ENCODE measurements at regions not wholly inside any gene's neighbourhood (a gene's known extent, or its start where the extent isn't known, plus 50 kb on each side); places are given as distances from the start of the nearest gene placed in this dataset.

DNA sequence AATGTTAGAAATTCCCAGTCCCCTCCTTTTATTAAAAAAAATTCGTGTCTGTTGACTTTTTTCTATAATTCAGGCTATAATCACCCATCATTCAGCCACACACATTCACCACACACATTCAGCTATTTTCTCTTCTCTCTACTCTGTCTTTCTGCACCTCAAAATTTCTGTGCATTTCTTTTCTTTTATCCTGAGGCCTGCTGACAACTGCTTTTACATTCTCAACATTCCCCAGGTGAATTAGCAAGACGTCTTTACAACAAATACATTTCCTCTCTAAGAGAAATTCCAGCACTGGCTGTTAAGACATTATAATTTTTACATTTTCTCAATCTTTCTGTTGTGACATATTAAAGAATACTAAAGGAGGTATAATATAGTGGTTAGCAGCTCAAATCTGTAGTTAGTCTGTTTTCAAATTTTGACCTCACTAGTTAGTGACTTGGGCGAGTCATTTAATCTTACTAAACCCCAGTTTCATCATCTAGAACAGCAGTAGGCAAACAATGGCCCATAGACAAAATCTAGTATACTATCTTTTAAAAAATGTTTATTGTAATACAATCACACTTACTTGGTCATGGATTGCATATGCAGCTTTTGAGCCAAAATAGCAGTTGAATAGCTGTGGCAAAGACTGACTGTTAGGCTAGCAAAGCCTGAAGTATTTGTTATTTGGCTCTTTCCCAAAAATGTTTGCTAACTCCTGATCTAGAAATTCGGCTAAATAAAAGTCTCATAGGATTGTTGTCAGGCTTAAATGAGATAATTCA lies 350.7 kb downstream of the NSUN3 start:
- TF ChIP-seq POLR2A (IDR thresholded peaks at IDR 0.05) = no peak
- TF ChIP-seq, protein P1, sequence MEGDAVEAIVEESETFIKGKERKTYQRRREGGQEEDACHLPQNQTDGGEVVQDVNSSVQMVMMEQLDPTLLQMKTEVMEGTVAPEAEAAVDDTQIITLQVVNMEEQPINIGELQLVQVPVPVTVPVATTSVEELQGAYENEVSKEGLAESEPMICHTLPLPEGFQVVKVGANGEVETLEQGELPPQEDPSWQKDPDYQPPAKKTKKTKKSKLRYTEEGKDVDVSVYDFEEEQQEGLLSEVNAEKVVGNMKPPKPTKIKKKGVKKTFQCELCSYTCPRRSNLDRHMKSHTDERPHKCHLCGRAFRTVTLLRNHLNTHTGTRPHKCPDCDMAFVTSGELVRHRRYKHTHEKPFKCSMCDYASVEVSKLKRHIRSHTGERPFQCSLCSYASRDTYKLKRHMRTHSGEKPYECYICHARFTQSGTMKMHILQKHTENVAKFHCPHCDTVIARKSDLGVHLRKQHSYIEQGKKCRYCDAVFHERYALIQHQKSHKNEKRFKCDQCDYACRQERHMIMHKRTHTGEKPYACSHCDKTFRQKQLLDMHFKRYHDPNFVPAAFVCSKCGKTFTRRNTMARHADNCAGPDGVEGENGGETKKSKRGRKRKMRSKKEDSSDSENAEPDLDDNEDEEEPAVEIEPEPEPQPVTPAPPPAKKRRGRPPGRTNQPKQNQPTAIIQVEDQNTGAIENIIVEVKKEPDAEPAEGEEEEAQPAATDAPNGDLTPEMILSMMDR (IDR thresholded peaks at IDR 0.05) = no peak
